ENCODE measurements at regions not wholly inside any gene's neighbourhood (a gene's known extent, or its start where the extent isn't known, plus 50 kb on each side); places are given as distances from the start of the nearest gene placed in this dataset.

GRCh38 chr15:94177112-94177511 is 54.2 kb upstream of the MCTP2 start:
- H3K9me3 Mint-ChIP-seq, result peaks cover 9 to 12% of the 10 kb centered on the region in 2 donors
- no peak for ATAC-seq (replicated peaks)
- no peak overlapping the region for H3K27ac Mint-ChIP-seq
- no peak overlapping the region for H3K4me3 Mint-ChIP-seq
- peaks cover 9% of the 10 kb centered on the region in 2 donors for H3K36me3 Mint-ChIP-seq
- H3K4me1 Mint-ChIP-seq, result peaks cover 26 to 42% of the 10 kb centered on the region in 2 donors
- H3K27me3 Mint-ChIP-seq, result peaks cover 0 to 6% of the 10 kb centered on the region in 2 donors
- DNase-seq, result no peak

DNA sequence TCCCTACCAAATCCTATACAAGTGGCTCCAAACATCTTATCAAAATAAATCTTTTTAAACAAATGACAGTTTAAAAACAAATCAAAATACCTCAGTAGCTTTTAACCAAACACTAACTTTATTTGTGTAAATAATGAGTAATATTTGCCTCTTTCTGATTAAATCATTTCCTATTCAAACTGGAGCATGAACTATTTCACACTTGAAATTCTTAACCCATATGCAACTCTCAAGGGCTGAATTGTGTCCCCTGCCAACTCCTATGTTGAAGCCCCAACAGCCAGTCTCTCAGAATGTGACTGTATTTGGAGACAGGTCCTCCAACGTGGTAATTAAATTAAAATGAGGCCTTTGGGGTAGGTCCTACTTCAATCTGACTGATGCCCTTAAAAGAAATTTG is 55.9 kb upstream of the MCTP2 start:
- Mint-ChIP-seq H3K36me3 (peaks cover 13 to 14% of the 10 kb centered on the region in 2 donors), H3K9me3 (peaks cover 12 to 18% of the 10 kb centered on the region in 2 donors), H3K4me1 (peaks cover 26 to 42% of the 10 kb centered on the region in 2 donors), H3K27ac (no peak overlapping the region), H3K4me3 (no peak overlapping the region), H3K27me3 (peaks cover 0 to 6% of the 10 kb centered on the region in 2 donors)
- ATAC-seq (replicated peaks) (no peak), DNase-seq (no peak)

GRCh38 chr15:94174399-94174802 is 57.0 kb upstream of the MCTP2 start:
- H3K4me1 Mint-ChIP-seq, result peaks cover 26 to 42% of the 10 kb centered on the region in 2 donors

DNA sequence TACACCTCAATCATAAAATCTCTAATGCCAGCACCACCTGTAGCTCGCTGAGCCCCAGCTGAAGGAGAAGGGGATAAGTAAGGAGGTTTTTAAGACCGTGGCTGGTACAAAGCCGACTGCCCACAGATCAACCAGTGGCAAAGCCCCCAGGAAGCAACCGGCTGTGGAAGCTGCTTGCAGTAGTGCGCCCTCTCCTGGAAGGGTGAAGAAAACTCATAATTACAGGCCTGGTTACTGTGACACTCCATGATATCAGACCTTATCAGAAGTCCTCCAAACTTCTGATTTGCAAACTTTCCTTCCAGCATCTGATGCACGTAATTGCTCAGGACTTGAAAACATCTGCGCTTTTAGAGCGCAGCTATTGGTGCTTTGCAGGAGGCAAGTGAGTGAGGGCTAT is 63.1 kb upstream of the MCTP2 start:
- DNase-seq, result no peak
- Mint-ChIP-seq H3K9me3 (peaks cover 15 to 28% of the 10 kb centered on the region in 2 donors), H3K27ac (no peak overlapping the region), H3K4me1 (peaks cover 12 to 18% of the 10 kb centered on the region in 2 donors), H3K36me3 (peaks cover 13 to 18% of the 10 kb centered on the region in 2 donors), H3K27me3 (no peaks in the 10 kb centered on the region), H3K4me3 (no peak overlapping the region)
- ATAC-seq (replicated peaks), result no peak

More at GRCh38 chr15:94174399-94174802, 57.0 kb upstream of the MCTP2 start:
- peak overlapping the region; percentile 33 for H3K27ac Mint-ChIP-seq
- DNase-seq (peak; percentile 19), ATAC-seq (replicated peaks) (peak; percentile 98)
- peak overlapping the region in 1 of 2 donors; percentile 49 for H3K4me3 Mint-ChIP-seq
- peaks cover 12 to 18% of the 10 kb centered on the region in 2 donors for H3K9me3 Mint-ChIP-seq
- peaks cover 13 to 14% of the 10 kb centered on the region in 2 donors for H3K36me3 Mint-ChIP-seq
- peaks cover 0 to 6% of the 10 kb centered on the region in 2 donors for H3K27me3 Mint-ChIP-seq

DNA sequence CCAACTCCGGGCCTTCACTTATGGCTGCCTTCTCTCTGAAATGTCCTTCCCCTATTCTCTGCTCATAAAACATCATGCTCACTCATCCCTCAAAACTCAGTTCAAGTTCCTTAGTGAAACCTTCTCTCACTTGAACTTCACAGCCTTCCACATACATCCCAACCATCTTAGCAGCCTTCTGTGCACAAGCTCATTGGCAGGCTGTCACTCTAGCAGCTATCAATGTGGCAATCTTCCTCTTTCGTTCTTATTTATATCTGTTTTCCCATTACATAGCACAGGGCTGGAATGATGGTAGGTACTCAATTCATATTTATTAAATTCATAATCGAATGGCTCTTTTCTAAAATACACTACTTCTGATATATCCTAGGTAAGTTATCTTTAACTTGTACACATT is 66.4 kb upstream of the MCTP2 start:
- Mint-ChIP-seq H3K9me3 (peaks cover 7 to 13% of the 10 kb centered on the region in 2 donors), H3K36me3 (peaks cover 5 to 8% of the 10 kb centered on the region in 2 donors), H3K27me3 (peaks cover 0 to 5% of the 10 kb centered on the region in 2 donors), H3K4me1 (peaks cover 6 to 11% of the 10 kb centered on the region in 2 donors), H3K4me3 (no peak overlapping the region), H3K27ac (no peak overlapping the region)
- no peak for ATAC-seq (replicated peaks)
- DNase-seq, result no peak

- DNase-seq, result peak; percentile 44
- peaks cover 7 to 13% of the 10 kb centered on the region in 2 donors for H3K9me3 Mint-ChIP-seq
- ATAC-seq (replicated peaks), result peak; percentile 59 to 61
- peaks cover 5 to 8% of the 10 kb centered on the region in 2 donors for H3K36me3 Mint-ChIP-seq
- no peak overlapping the region for H3K27ac Mint-ChIP-seq
- H3K4me3 Mint-ChIP-seq, result no peak overlapping the region
- peaks cover 0 to 5% of the 10 kb centered on the region in 2 donors for H3K27me3 Mint-ChIP-seq
- peaks cover 6 to 11% of the 10 kb centered on the region in 2 donors for H3K4me1 Mint-ChIP-seq
These were observed 67.1 kb upstream of the MCTP2 start for GRCh38 chr15:94164202-94164807.

DNA sequence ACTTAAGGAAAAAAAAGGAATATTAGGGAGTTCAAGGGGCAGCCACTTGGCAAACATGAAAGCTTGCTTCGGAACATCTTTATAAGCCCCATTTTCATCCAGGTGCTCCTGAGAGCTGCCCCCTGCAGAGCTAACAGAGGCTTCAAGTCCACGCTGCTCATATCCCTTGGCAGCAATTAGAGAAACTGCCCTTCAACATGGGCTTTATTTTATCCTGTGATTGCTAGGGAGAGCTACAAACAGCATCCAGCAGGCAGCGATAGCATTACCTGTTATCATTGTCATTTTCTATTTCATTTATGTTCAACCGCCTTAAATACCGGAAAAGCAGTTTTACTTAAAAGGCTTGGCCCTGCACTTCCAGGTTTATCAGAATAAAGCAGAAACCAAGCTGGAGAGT is 68.4 kb upstream of the MCTP2 start:
- H3K27me3 Mint-ChIP-seq, result peaks cover 0 to 5% of the 10 kb centered on the region in 2 donors
- no peak overlapping the region for H3K4me3 Mint-ChIP-seq
- peaks cover 7 to 13% of the 10 kb centered on the region in 2 donors for H3K9me3 Mint-ChIP-seq
- peaks cover 5 to 8% of the 10 kb centered on the region in 2 donors for H3K36me3 Mint-ChIP-seq
- H3K27ac Mint-ChIP-seq, result no peak overlapping the region
- no peak for DNase-seq
- no peak for ATAC-seq (replicated peaks)
- peaks cover 6 to 11% of the 10 kb centered on the region in 2 donors for H3K4me1 Mint-ChIP-seq

- ATAC-seq (replicated peaks) (no peak), DNase-seq (no peak)
- Mint-ChIP-seq H3K4me3 (no peak overlapping the region), H3K27ac (no peak overlapping the region), H3K9me3 (peaks cover 4 to 5% of the 10 kb centered on the region in 2 donors), H3K27me3 (peaks cover 6 to 27% of the 10 kb centered on the region in 2 donors), H3K4me1 (no peaks in the 10 kb centered on the region), H3K36me3 (no peaks in the 10 kb centered on the region)
These were observed 77.1 kb upstream of the MCTP2 start for GRCh38 chr15:94154255-94154654.

DNA sequence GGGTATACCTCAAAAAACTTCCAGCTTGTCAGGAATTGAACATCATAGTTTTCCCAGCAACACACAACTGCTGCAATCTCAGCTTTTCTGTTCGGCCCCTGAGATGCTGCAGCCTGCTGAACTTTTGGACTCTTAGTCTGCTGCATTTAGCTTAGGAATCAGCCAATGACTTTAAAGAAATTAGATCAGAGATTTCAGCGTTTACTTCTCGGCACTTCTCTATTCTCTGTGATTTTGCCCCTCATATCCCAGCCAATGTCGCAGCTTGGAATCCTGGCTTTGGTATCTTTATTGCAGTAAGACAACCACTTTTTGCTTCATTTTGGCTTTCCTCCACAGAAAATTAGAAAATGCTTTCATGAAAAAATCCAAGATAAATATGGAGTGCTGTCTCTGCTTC is 86.3 kb upstream of the MCTP2 start:
- peaks cover 14 to 28% of the 10 kb centered on the region in 2 donors for H3K27me3 Mint-ChIP-seq
- no peak overlapping the region for H3K4me3 Mint-ChIP-seq
- H3K9me3 Mint-ChIP-seq, result peaks cover 10% of the 10 kb centered on the region in 2 donors
- no peaks in the 10 kb centered on the region for H3K4me1 Mint-ChIP-seq
- no peak for DNase-seq
- H3K27ac Mint-ChIP-seq, result no peak overlapping the region
- no peak for ATAC-seq (replicated peaks)
- H3K36me3 Mint-ChIP-seq, result peaks cover 0 to 6% of the 10 kb centered on the region in 2 donors

GRCh38 chr15:94141802-94142201 is 89.6 kb upstream of the MCTP2 start:
- DNase-seq (no peak), ATAC-seq (replicated peaks) (no peak)
- Mint-ChIP-seq H3K36me3 (peaks cover 0 to 6% of the 10 kb centered on the region in 2 donors), H3K27ac (no peak overlapping the region), H3K27me3 (peaks cover 18 to 26% of the 10 kb centered on the region in 2 donors), H3K9me3 (peaks cover 6 to 10% of the 10 kb centered on the region in 2 donors), H3K4me3 (no peak overlapping the region), H3K4me1 (no peaks in the 10 kb centered on the region)

- DNase-seq (no peak), ATAC-seq (replicated peaks) (no peak)
- Mint-ChIP-seq H3K27me3 (peaks cover 23 to 37% of the 10 kb centered on the region in 2 donors), H3K4me3 (no peak overlapping the region), H3K36me3 (no peaks in the 10 kb centered on the region), H3K4me1 (no peaks in the 10 kb centered on the region), H3K27ac (no peak overlapping the region), H3K9me3 (peaks cover 0 to 2% of the 10 kb centered on the region in 2 donors)
These were observed 95.7 kb upstream of the MCTP2 start for GRCh38 chr15:94135486-94136147.

DNA sequence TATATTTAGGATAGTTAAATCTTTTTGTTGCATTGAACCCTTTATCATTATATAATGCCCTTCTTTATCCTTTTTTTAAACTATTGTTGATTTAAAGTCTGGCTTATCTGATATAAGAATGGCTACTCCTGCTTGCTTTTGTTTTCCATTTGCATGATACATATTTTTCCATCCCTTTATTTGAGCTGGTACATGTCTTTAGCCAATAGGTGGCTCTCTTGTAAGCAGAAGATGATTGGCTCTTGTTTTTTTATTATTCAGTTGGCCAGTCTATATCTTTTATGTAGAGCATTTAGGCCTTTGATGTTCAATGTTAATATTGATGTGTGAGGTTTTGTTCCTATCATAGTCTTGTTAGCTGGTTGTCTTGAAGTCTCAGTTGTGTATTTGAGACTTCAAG is 99.5 kb upstream of the MCTP2 start:
- Mint-ChIP-seq H3K4me1 (no peaks in the 10 kb centered on the region), H3K27me3 (peaks cover 19 to 31% of the 10 kb centered on the region in 2 donors), H3K36me3 (no peaks in the 10 kb centered on the region), H3K9me3 (peaks cover 0 to 2% of the 10 kb centered on the region in 2 donors), H3K4me3 (no peak overlapping the region), H3K27ac (no peak overlapping the region)
- ATAC-seq (replicated peaks), result no peak
- DNase-seq, result no peak

- Mint-ChIP-seq H3K27ac (no peak overlapping the region), H3K36me3 (no peaks in the 10 kb centered on the region), H3K4me1 (no peaks in the 10 kb centered on the region), H3K4me3 (no peak overlapping the region), H3K27me3 (peaks cover 19 to 31% of the 10 kb centered on the region in 2 donors), H3K9me3 (peaks cover 0 to 2% of the 10 kb centered on the region in 2 donors)
- DNase-seq, result no peak
- ATAC-seq (replicated peaks), result no peak
These were observed 100.9 kb upstream of the MCTP2 start for GRCh38 chr15:94130504-94130903.

- peaks cover 0 to 7% of the 10 kb centered on the region in 2 donors for H3K27me3 Mint-ChIP-seq
- H3K4me3 Mint-ChIP-seq, result no peak overlapping the region
- no peaks in the 10 kb centered on the region for H3K9me3 Mint-ChIP-seq
- no peaks in the 10 kb centered on the region for H3K36me3 Mint-ChIP-seq
- H3K27ac Mint-ChIP-seq, result no peak overlapping the region
- H3K4me1 Mint-ChIP-seq, result no peaks in the 10 kb centered on the region
- DNase-seq, result no peak
- no peak for ATAC-seq (replicated peaks)
These were observed 104.4 kb upstream of the MCTP2 start for GRCh38 chr15:94127006-94127405.

- Mint-ChIP-seq H3K27ac (no peak overlapping the region), H3K36me3 (no peaks in the 10 kb centered on the region), H3K4me1 (no peaks in the 10 kb centered on the region), H3K27me3 (peaks cover 0 to under 1% of the 10 kb centered on the region in 2 donors), H3K4me3 (no peak overlapping the region), H3K9me3 (no peaks in the 10 kb centered on the region)
- ATAC-seq (replicated peaks), result no peak
- DNase-seq, result no peak
These were observed 105.7 kb upstream of the MCTP2 start for GRCh38 chr15:94125698-94126097.

Measured in stimulated activated naive B cell treated with anti-CD40 and anti-IgM and Interleukin-4, amounts not matched to agents 10 μg/mL and 1 μg/mL and 100 μg/mL, for 72 hours (primary cell).